HepG2 (cell line): ENCODE measurements at regions not wholly inside any gene's neighbourhood (a gene's known extent, or its start where the extent isn't known, plus 50 kb on each side); places are given as distances from the start of the nearest gene placed in this dataset.
A peak's percentile ranks its signal among the peaks of the same experiment; 100 is the strongest.

Source experiments
- BRCA1 ChIP-seq: sonication (generic); formaldehyde crosslinking; IDR thresholded peaks from 2 replicates; pipeline ENCODE4 v1.4.0; 2020; ENCODE audit warnings: missing genetic modification reagents
- CBX2 ChIP-seq, 2 experiments: fragments of 200-600 bp in 1 of 2; sonication (generic); formaldehyde crosslinking in 1 of 2; IDR thresholded peaks; 2 replicates each; pipeline versions ENCODE4 v1.7.0 to v1.8.1; 2018 to 2022; ENCODE audit warnings: low read depth in 2 of 2, low read length in 1 of 2, mild to moderate bottlenecking in 1 of 2, missing genetic modification reagents in 1 of 2
- CHCHD3 ChIP-seq: sonication (generic); formaldehyde crosslinking; IDR thresholded peaks from 2 replicates; pipeline ENCODE4 v1.8.0; 2022; ENCODE audit warnings: mild to moderate bottlenecking, missing genetic modification reagents, moderate library complexity
- GTF2F1 ChIP-seq: fragments of 150-350 bp; IDR thresholded peaks from 2 replicates; pipeline ENCODE4 v1.6.1; 2014; ENCODE audit warnings: low read length
- HNF1B ChIP-seq: sonication (generic); formaldehyde crosslinking; IDR thresholded peaks from 2 replicates; pipeline ENCODE4 v1.5.1; 2020; ENCODE audit warnings: mild to moderate bottlenecking, moderate library complexity, missing genetic modification reagents
- KLF11 ChIP-seq: IDR thresholded peaks from 2 replicates; pipeline ENCODE4 v1.6.1; 2016; ENCODE audit warnings: missing compliant biosample characterization
- PAF1 ChIP-seq: IDR thresholded peaks from 2 replicates; pipeline ENCODE4 v1.6.1; 2016; ENCODE audit warnings: missing genetic modification reagents, missing compliant biosample characterization
- PRPF4 ChIP-seq: fragments of 200-400 bp; formaldehyde crosslinking; IDR thresholded peaks from 2 replicates; pipeline ENCODE4 v1.6.1; 2016; ENCODE audit warnings: low read length, low read depth; ENCODE audit not compliant: poor library complexity, severe bottlenecking
- REXO4 ChIP-seq: sonication (generic); formaldehyde crosslinking; IDR thresholded peaks from 2 replicates; pipeline ENCODE4 v1.8.0; 2022; ENCODE audit warnings: missing genetic modification reagents, mild to moderate bottlenecking, borderline replicate concordance
- SETDB1 ChIP-seq: sonication (generic); formaldehyde crosslinking; IDR thresholded peaks from 2 replicates; pipeline ENCODE4 v1.5.1; 2020; ENCODE audit warnings: missing genetic modification reagents, mild to moderate bottlenecking, borderline replicate concordance
- SYNCRIP ChIP-seq: fragments of 200-400 bp; formaldehyde crosslinking; IDR thresholded peaks from 2 replicates; pipeline ENCODE4 v1.6.1; 2018; ENCODE audit warnings: mild to moderate bottlenecking, low read depth, low read length; ENCODE audit not compliant: insufficient read depth
- ZBTB38 ChIP-seq: sonication (generic); formaldehyde crosslinking; IDR thresholded peaks from 2 replicates; pipeline ENCODE4 v1.5.1; 2020; ENCODE audit warnings: mild to moderate bottlenecking, missing genetic modification reagents
- ZHX1 ChIP-seq: sonication (generic); formaldehyde crosslinking; IDR thresholded peaks from 2 replicates; pipeline ENCODE4 v1.8.1; 2022; ENCODE audit warnings: low read depth, mild to moderate bottlenecking, missing genetic modification reagents
- ZNF354B ChIP-seq: sonication (generic); formaldehyde crosslinking; IDR thresholded peaks from 2 replicates; pipeline ENCODE4 v1.8.0; 2022; ENCODE audit warnings: mild to moderate bottlenecking, missing genetic modification reagents
- ZNF619 ChIP-seq: sonication (generic); formaldehyde crosslinking; IDR thresholded peaks from 2 replicates; pipeline ENCODE4 v1.4.0; 2020; ENCODE audit warnings: mild to moderate bottlenecking, missing genetic modification reagents
- ZNF629 ChIP-seq: sonication (generic); formaldehyde crosslinking; conservative IDR thresholded peaks from 2 replicates; pipeline ENCODE4 v1.5.0; 2020; ENCODE audit warnings: missing genetic modification reagents
- ZNF775 ChIP-seq: sonication (generic); formaldehyde crosslinking; IDR thresholded peaks from 2 replicates; pipeline ENCODE4 v1.4.0; 2020; ENCODE audit warnings: missing genetic modification reagents, mild to moderate bottlenecking, moderate library complexity, borderline replicate concordance
- ZNF790 ChIP-seq: sonication (generic); formaldehyde crosslinking; IDR thresholded peaks from 2 replicates; pipeline ENCODE4 v1.8.0; 2022; ENCODE audit warnings: missing genetic modification reagents, mild to moderate bottlenecking, borderline replicate concordance
- ZNF878 ChIP-seq: sonication (generic); formaldehyde crosslinking; IDR thresholded peaks from 2 replicates; pipeline ENCODE4 v1.8.1; 2023; ENCODE audit warnings: mild to moderate bottlenecking, missing genetic modification reagents, moderate library complexity
- ZSCAN25 ChIP-seq: sonication (generic); formaldehyde crosslinking; IDR thresholded peaks from 2 replicates; pipeline ENCODE4 v1.8.0; 2022; ENCODE audit warnings: mild to moderate bottlenecking, missing genetic modification reagents
- TF ChIP-seq, protein P1 (sequence below): sonication (generic); formaldehyde crosslinking; IDR thresholded peaks from 2 replicates; pipeline ENCODE4 v1.4.0; 2020; ENCODE audit warnings: missing genetic modification reagents
- TF ChIP-seq, protein P2 (sequence below): IDR thresholded peaks from 2 replicates; pipeline ENCODE4 v1.6.1; 2012; ENCODE audit warnings: inconsistent platforms

GRCh38 chr6:167240034-167240541 lies 51.0 kb upstream of the UNC93A start (continued):
- TF ChIP-seq, protein P1, sequence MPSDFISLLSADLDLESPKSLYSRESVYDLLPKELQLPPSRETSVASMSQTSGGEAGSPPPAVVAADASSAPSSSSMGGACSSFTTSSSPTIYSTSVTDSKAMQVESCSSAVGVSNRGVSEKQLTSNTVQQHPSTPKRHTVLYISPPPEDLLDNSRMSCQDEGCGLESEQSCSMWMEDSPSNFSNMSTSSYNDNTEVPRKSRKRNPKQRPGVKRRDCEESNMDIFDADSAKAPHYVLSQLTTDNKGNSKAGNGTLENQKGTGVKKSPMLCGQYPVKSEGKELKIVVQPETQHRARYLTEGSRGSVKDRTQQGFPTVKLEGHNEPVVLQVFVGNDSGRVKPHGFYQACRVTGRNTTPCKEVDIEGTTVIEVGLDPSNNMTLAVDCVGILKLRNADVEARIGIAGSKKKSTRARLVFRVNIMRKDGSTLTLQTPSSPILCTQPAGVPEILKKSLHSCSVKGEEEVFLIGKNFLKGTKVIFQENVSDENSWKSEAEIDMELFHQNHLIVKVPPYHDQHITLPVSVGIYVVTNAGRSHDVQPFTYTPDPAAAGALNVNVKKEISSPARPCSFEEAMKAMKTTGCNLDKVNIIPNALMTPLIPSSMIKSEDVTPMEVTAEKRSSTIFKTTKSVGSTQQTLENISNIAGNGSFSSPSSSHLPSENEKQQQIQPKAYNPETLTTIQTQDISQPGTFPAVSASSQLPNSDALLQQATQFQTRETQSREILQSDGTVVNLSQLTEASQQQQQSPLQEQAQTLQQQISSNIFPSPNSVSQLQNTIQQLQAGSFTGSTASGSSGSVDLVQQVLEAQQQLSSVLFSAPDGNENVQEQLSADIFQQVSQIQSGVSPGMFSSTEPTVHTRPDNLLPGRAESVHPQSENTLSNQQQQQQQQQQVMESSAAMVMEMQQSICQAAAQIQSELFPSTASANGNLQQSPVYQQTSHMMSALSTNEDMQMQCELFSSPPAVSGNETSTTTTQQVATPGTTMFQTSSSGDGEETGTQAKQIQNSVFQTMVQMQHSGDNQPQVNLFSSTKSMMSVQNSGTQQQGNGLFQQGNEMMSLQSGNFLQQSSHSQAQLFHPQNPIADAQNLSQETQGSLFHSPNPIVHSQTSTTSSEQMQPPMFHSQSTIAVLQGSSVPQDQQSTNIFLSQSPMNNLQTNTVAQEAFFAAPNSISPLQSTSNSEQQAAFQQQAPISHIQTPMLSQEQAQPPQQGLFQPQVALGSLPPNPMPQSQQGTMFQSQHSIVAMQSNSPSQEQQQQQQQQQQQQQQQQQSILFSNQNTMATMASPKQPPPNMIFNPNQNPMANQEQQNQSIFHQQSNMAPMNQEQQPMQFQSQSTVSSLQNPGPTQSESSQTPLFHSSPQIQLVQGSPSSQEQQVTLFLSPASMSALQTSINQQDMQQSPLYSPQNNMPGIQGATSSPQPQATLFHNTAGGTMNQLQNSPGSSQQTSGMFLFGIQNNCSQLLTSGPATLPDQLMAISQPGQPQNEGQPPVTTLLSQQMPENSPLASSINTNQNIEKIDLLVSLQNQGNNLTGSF (CRISPR knock-in tag), result no peak
- TF ChIP-seq ZHX1 (CRISPR knock-in tag) (no peak), BRCA1 (CRISPR knock-in tag) (no peak), ZNF629 (CRISPR knock-in tag) (no peak), SYNCRIP (no peak), ZNF775 (no peak), GTF2F1 (no peak), ZNF619 (CRISPR knock-in tag) (no peak), SETDB1 (no peak), ZNF878 (CRISPR knock-in tag) (no peak), PAF1 (CRISPR knock-in tag) (no peak), REXO4 (no peak), KLF11 (CRISPR knock-in tag) (no peak), HNF1B (CRISPR knock-in tag) (no peak), PRPF4 (peak; percentile 14), CHCHD3 (CRISPR knock-in tag) (no peak), ZNF790 (CRISPR knock-in tag) (no peak), ZSCAN25 (CRISPR knock-in tag) (no peak), ZBTB38 (peak; percentile 66), CBX2 (IDR thresholded peaks at IDR 0.05; ENCODE audit: low read depth, low read length) (no peak), CBX2 (CRISPR knock-in tag; IDR thresholded peaks at IDR 0.05; ENCODE audit: low read depth) (no peak), ZNF354B (CRISPR knock-in tag) (no peak)
- TF ChIP-seq, protein P2, sequence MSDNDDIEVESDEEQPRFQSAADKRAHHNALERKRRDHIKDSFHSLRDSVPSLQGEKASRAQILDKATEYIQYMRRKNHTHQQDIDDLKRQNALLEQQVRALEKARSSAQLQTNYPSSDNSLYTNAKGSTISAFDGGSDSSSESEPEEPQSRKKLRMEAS, result no peak
